ENCODE measurements at regions not wholly inside any gene's neighbourhood (a gene's known extent, or its start where the extent isn't known, plus 50 kb on each side); places are given as distances from the start of the nearest gene placed in this dataset.

DNA sequence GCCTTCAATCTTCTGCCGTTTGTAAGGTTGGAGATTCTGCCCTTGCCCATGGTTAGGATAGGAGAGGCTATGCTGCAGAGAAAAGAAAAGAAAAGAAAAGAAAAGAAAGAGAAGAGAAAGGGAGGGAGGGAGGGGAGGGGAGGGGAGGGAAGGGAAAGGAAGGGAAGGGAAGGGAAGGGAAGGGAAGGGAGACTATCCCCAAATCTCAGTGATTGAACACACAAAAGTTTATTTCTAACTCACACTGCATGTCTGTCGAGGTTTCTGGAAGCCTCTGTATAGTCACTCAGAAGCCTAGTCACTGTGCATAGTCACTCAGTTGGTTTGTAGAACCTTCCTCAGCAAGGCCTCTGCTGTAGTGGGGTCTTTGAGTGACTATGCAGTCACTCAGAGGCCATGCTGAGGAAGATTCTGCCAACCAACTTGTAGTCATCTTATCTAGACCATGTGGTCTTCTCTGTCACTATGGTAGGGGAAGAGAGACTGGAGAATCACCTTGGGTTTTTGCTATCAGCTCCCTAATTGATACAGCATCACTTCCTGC is 52.3 kb upstream of the ABCC9 start:
- POLR2A ChIA-PET = no interaction called here
- Histone ChIP-seq H3K9me3 (no peaks in the 10 kb centered on the region), H3K4me2 (no peak overlapping the region), H3K4me1 (no peaks in the 10 kb centered on the region), H3K4me3 (no peak overlapping the region), H3K27ac (no peak overlapping the region)
- TF ChIP-seq ZC3H11A (IDR thresholded peaks at IDR 0.05) = no peak
- no peak for TF ChIP-seq CBX2 (IDR thresholded peaks at IDR 0.05; ENCODE audit: borderline replicate concordance, low read depth)
- TF ChIP-seq, protein P1, sequence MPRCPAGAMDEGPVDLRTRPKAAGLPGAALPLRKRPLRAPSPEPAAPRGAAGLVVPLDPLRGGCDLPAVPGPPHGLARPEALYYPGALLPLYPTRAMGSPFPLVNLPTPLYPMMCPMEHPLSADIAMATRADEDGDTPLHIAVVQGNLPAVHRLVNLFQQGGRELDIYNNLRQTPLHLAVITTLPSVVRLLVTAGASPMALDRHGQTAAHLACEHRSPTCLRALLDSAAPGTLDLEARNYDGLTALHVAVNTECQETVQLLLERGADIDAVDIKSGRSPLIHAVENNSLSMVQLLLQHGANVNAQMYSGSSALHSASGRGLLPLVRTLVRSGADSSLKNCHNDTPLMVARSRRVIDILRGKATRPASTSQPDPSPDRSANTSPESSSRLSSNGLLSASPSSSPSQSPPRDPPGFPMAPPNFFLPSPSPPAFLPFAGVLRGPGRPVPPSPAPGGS (IDR thresholded peaks at IDR 0.05) = no peak
- TF ChIP-seq FOSB (CRISPR knock-in tag; IDR thresholded peaks at IDR 0.05) = no peak
- no peak for TF ChIP-seq CHD4 (IDR thresholded peaks at IDR 0.05; ENCODE audit: borderline replicate concordance)
- TF ChIP-seq BHLHE40 (IDR thresholded peaks at IDR 0.05; ENCODE audit: low read depth, low read length) = no peak
- TF ChIP-seq, protein P2, sequence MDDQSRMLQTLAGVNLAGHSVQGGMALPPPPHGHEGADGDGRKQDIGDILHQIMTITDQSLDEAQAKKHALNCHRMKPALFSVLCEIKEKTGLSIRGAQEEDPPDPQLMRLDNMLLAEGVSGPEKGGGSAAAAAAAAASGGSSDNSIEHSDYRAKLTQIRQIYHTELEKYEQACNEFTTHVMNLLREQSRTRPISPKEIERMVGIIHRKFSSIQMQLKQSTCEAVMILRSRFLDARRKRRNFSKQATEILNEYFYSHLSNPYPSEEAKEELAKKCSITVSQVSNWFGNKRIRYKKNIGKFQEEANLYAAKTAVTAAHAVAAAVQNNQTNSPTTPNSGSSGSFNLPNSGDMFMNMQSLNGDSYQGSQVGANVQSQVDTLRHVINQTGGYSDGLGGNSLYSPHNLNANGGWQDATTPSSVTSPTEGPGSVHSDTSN (IDR thresholded peaks at IDR 0.05) = no peak
- no peak for TF ChIP-seq FOXS1 (CRISPR knock-in tag; IDR thresholded peaks at IDR 0.05)
- no peak for TF ChIP-seq POLR2AphosphoS2 (conservative IDR thresholded peaks at IDR 0.05; ENCODE audit: low read length)
- TF ChIP-seq ESRRA (IDR thresholded peaks at IDR 0.05; ENCODE audit: borderline replicate concordance, low read length) = no peak
- no peak for TF ChIP-seq HOXB5 (CRISPR knock-in tag; IDR thresholded peaks at IDR 0.05)
- TF ChIP-seq, protein P3, sequence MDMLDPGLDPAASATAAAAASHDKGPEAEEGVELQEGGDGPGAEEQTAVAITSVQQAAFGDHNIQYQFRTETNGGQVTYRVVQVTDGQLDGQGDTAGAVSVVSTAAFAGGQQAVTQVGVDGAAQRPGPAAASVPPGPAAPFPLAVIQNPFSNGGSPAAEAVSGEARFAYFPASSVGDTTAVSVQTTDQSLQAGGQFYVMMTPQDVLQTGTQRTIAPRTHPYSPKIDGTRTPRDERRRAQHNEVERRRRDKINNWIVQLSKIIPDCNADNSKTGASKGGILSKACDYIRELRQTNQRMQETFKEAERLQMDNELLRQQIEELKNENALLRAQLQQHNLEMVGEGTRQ (IDR thresholded peaks at IDR 0.05) = no peak
- no peak for TF ChIP-seq NR3C1 (IDR thresholded peaks at IDR 0.05)
- TF ChIP-seq, protein P4, sequence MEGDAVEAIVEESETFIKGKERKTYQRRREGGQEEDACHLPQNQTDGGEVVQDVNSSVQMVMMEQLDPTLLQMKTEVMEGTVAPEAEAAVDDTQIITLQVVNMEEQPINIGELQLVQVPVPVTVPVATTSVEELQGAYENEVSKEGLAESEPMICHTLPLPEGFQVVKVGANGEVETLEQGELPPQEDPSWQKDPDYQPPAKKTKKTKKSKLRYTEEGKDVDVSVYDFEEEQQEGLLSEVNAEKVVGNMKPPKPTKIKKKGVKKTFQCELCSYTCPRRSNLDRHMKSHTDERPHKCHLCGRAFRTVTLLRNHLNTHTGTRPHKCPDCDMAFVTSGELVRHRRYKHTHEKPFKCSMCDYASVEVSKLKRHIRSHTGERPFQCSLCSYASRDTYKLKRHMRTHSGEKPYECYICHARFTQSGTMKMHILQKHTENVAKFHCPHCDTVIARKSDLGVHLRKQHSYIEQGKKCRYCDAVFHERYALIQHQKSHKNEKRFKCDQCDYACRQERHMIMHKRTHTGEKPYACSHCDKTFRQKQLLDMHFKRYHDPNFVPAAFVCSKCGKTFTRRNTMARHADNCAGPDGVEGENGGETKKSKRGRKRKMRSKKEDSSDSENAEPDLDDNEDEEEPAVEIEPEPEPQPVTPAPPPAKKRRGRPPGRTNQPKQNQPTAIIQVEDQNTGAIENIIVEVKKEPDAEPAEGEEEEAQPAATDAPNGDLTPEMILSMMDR (IDR thresholded peaks at IDR 0.05) = no peak
- TF ChIP-seq, protein P5, sequence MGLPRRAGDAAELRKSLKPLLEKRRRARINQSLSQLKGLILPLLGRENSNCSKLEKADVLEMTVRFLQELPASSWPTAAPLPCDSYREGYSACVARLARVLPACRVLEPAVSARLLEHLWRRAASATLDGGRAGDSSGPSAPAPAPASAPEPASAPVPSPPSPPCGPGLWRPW (IDR thresholded peaks at IDR 0.05) = no peak
- TF ChIP-seq, protein P6, sequence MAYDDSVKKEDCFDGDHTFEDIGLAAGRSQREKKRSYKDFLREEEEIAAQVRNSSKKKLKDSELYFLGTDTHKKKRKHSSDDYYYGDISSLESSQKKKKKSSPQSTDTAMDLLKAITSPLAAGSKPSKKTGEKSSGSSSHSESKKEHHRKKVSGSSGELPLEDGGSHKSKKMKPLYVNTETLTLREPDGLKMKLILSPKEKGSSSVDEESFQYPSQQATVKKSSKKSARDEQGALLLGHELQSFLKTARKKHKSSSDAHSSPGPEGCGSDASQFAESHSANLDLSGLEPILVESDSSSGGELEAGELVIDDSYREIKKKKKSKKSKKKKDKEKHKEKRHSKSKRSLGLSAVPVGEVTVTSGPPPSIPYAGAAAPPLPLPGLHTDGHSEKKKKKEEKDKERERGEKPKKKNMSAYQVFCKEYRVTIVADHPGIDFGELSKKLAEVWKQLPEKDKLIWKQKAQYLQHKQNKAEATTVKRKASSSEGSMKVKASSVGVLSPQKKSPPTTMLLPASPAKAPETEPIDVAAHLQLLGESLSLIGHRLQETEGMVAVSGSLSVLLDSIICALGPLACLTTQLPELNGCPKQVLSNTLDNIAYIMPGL (CRISPR knock-in tag; IDR thresholded peaks at IDR 0.05; ENCODE audit: borderline replicate concordance) = no peak
- no peak for ATAC-seq
- CTCF ChIA-PET = no interaction called here
- no peak for FAIRE-seq
- 47% methylated on average over 2 of the region's 2 CpGs for WGBS (ENCODE audit: missing lambda C conversion rate)
- no peak for DNase-seq (ENCODE audit: low read depth in 1 of 2, low spot score in 1 of 2)

- Histone ChIP-seq H3K4me3 (no peak overlapping the region), H3K27ac (no peak overlapping the region), H3K9me3 (no peaks in the 10 kb centered on the region), H3K4me2 (no peak overlapping the region), H3K4me1 (no peaks in the 10 kb centered on the region)
- no peak for ATAC-seq
- ChIA-PET CTCF (no interaction called here), POLR2A (no interaction called here)
- WGBS (ENCODE audit: missing lambda C conversion rate) = 53% methylated on average over 3 of the region's 3 CpGs
- DNase-seq (ENCODE audit: low read depth in 1 of 2, low spot score in 1 of 2) = no peak
- TF ChIP-seq, protein P6 (CRISPR knock-in tag; IDR thresholded peaks at IDR 0.05; ENCODE audit: borderline replicate concordance) = no peak
- TF ChIP-seq EHF (CRISPR knock-in tag; IDR thresholded peaks at IDR 0.05) (no peak), BHLHE40 (IDR thresholded peaks at IDR 0.05; ENCODE audit: low read depth, low read length) (no peak), RARB (CRISPR knock-in tag; IDR thresholded peaks at IDR 0.05) (no peak), ATOH8 (CRISPR knock-in tag; IDR thresholded peaks at IDR 0.05; ENCODE audit: low read depth) (no peak), NFE2L2 (conservative IDR thresholded peaks at IDR 0.05; ENCODE audit: low read length) (no peak), CHD4 (IDR thresholded peaks at IDR 0.05; ENCODE audit: borderline replicate concordance) (no peak)
- TF ChIP-seq, protein P5 (IDR thresholded peaks at IDR 0.05) = no peak
- TF ChIP-seq, protein P7, sequence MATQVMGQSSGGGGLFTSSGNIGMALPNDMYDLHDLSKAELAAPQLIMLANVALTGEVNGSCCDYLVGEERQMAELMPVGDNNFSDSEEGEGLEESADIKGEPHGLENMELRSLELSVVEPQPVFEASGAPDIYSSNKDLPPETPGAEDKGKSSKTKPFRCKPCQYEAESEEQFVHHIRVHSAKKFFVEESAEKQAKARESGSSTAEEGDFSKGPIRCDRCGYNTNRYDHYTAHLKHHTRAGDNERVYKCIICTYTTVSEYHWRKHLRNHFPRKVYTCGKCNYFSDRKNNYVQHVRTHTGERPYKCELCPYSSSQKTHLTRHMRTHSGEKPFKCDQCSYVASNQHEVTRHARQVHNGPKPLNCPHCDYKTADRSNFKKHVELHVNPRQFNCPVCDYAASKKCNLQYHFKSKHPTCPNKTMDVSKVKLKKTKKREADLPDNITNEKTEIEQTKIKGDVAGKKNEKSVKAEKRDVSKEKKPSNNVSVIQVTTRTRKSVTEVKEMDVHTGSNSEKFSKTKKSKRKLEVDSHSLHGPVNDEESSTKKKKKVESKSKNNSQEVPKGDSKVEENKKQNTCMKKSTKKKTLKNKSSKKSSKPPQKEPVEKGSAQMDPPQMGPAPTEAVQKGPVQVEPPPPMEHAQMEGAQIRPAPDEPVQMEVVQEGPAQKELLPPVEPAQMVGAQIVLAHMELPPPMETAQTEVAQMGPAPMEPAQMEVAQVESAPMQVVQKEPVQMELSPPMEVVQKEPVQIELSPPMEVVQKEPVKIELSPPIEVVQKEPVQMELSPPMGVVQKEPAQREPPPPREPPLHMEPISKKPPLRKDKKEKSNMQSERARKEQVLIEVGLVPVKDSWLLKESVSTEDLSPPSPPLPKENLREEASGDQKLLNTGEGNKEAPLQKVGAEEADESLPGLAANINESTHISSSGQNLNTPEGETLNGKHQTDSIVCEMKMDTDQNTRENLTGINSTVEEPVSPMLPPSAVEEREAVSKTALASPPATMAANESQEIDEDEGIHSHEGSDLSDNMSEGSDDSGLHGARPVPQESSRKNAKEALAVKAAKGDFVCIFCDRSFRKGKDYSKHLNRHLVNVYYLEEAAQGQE (IDR thresholded peaks at IDR 0.05) = no peak
- no peak for FAIRE-seq
Measured at GRCh38 chr12:21992823-21993222, 51.6 kb upstream of the ABCC9 start.
